Activated effector memory CD4-positive, alpha-beta T cell treated with Interleukin-2 at 50 U/mL for 16 hours (primary cell): ENCODE measurements at regions not wholly inside any gene's neighbourhood (a gene's known extent, or its start where the extent isn't known, plus 50 kb on each side); places are given as distances from the start of the nearest gene placed in this dataset.
"Not testable (repeated sequence)": the region's sequence is repeated elsewhere in the genome, so short reads cannot be mapped to it uniquely, and the experiment has no call there.

Source experiments
- DNase-seq: peaks from one replicate; pipeline ENCODE4 v3.0.0-alpha.2; 2020

GRCh38 chr6:140032189-140032588 lies 657.7 kb upstream of the CITED2 start:
- no peak for DNase-seq

GRCh38 chr6:140029551-140029950 lies 655.1 kb upstream of the CITED2 start:
- no peak for DNase-seq

- no peak for DNase-seq
These were observed 652.8 kb upstream of the CITED2 start for GRCh38 chr6:140027219-140027618.

- no peak for DNase-seq
These were observed 652.1 kb upstream of the CITED2 start for GRCh38 chr6:140026546-140026945.

GRCh38 chr6:140025171-140025570 lies 650.7 kb upstream of the CITED2 start:
- no peak for DNase-seq

GRCh38 chr6:140020207-140020791 lies 645.9 kb upstream of the CITED2 start:
- no peak for DNase-seq

- no peak for DNase-seq
These were observed 644.1 kb upstream of the CITED2 start for GRCh38 chr6:140018588-140018987.

- no peak for DNase-seq
These were observed 643.0 kb upstream of the CITED2 start for GRCh38 chr6:140017470-140017869.

GRCh38 chr6:140012150-140012549 lies 637.7 kb upstream of the CITED2 start:
- no peak for DNase-seq

- no peak for DNase-seq
These were observed 637.1 kb upstream of the CITED2 start for GRCh38 chr6:140011537-140011936.

GRCh38 chr6:140009286-140009685 lies 634.8 kb upstream of the CITED2 start:
- DNase-seq, result no peak

- DNase-seq, result no peak
These were observed 633.1 kb upstream of the CITED2 start for GRCh38 chr6:140007525-140007924.

GRCh38 chr6:140003217-140003616 lies 628.8 kb upstream of the CITED2 start:
- no peak for DNase-seq

- no peak for DNase-seq
These were observed 628.1 kb upstream of the CITED2 start for GRCh38 chr6:140002396-140003022.

GRCh38 chr6:140001821-140002341 lies 627.4 kb upstream of the CITED2 start:
- no peak for DNase-seq

GRCh38 chr6:140001005-140001404 lies 626.6 kb upstream of the CITED2 start:
- DNase-seq, result no peak

GRCh38 chr6:139999661-140000060 lies 625.2 kb upstream of the CITED2 start:
- not testable (repeated sequence) for DNase-seq

GRCh38 chr6:139998478-139998877 lies 624.0 kb upstream of the CITED2 start:
- not testable (repeated sequence) for DNase-seq

GRCh38 chr6:139996253-139996834 lies 621.9 kb upstream of the CITED2 start:
- no peak for DNase-seq

GRCh38 chr6:139994998-139995397 lies 620.5 kb upstream of the CITED2 start:
- DNase-seq, result no peak

- DNase-seq, result no peak
These were observed 616.5 kb upstream of the CITED2 start for GRCh38 chr6:139990856-139991465.

- DNase-seq, result no peak
These were observed 615.7 kb upstream of the CITED2 start for GRCh38 chr6:139990026-139990686.

- no peak for DNase-seq
These were observed 614.2 kb upstream of the CITED2 start for GRCh38 chr6:139988685-139989084.
